Astrocyte (in vitro differentiated cells and primary cell): ENCODE measurements at regions not wholly inside any gene's neighbourhood (a gene's known extent, or its start where the extent isn't known, plus 50 kb on each side); places are given as distances from the start of the nearest gene placed in this dataset.
"Not testable (repeated sequence)": the region's sequence is repeated elsewhere in the genome, so short reads cannot be mapped to it uniquely, and the experiment has no call there.

Source experiments
- DNase-seq: peaks from one replicate; pipeline ENCODE4 v3.0.0-alpha.2; 2010; ENCODE audit warnings: low read depth
- FAIRE-seq: peaks from 2 replicates; lab custom pipeline; 2011; peaks lifted over from hg19 to GRCh38; lab: Jason Lieb, UNC
- H2AFZ ChIP-seq: 2 replicates; pipeline ENCODE4 v1.6.0; 2012; ENCODE audit warnings: low read depth, low read length, inconsistent platforms
- H3K27ac ChIP-seq: 2 replicates; pipeline ENCODE4 v1.5.1; 2011; ENCODE audit warnings: low read depth, low read length, inconsistent platforms
- H3K27me3 ChIP-seq: 2 replicates; pipeline ENCODE4 v1.6.0; 2011; ENCODE audit warnings: low read length, inconsistent platforms; ENCODE audit not compliant: insufficient read depth
- H3K36me3 ChIP-seq: 2 replicates; pipeline ENCODE4 v1.5.1; 2011; ENCODE audit warnings: low read length, inconsistent platforms; ENCODE audit not compliant: insufficient read depth
- H3K4me1 ChIP-seq: 2 replicates; pipeline ENCODE4 v1.5.1; 2011; ENCODE audit warnings: low read length, inconsistent platforms; ENCODE audit not compliant: insufficient read depth
- H3K4me2 ChIP-seq: 2 replicates; pipeline ENCODE4 v1.6.0; 2012; ENCODE audit warnings: low read length, inconsistent platforms
- H3K4me3 ChIP-seq: 2 replicates; pipeline ENCODE4 v1.5.1; 2011; ENCODE audit warnings: low read depth, mild to moderate bottlenecking, low read length, inconsistent platforms; ENCODE audit not compliant: insufficient read depth
- H3K79me2 ChIP-seq: 2 replicates; pipeline ENCODE4 v1.6.0; 2012; ENCODE audit warnings: mild to moderate bottlenecking, low read length, inconsistent platforms; ENCODE audit not compliant: insufficient read depth
- H3K9ac ChIP-seq: 2 replicates; pipeline ENCODE4 v1.6.0; 2012; ENCODE audit warnings: mild to moderate bottlenecking, low read length, inconsistent platforms
- H3K9me3 ChIP-seq: 2 replicates; pipeline ENCODE4 v1.5.1; 2012; ENCODE audit warnings: low read depth, mild to moderate bottlenecking, low read length, inconsistent platforms; ENCODE audit not compliant: insufficient read depth
- H4K20me1 ChIP-seq: 2 replicates; pipeline ENCODE4 v1.6.0; 2012; ENCODE audit warnings: low read length, inconsistent platforms; ENCODE audit not compliant: insufficient read depth
- H3K27ac Mint-ChIP-seq: one replicate; pipeline ENCODE4 v1.8.0; 2021; ENCODE audit warnings: mild to moderate bottlenecking, mixed read lengths; ENCODE audit not compliant: unreplicated experiment
- H3K27me3 Mint-ChIP-seq: one replicate; pipeline ENCODE4 v1.8.0; 2021; ENCODE audit warnings: low read depth, mixed read lengths; ENCODE audit not compliant: unreplicated experiment
- H3K36me3 Mint-ChIP-seq: one replicate; pipeline ENCODE4 v1.8.0; 2021; ENCODE audit warnings: low read depth, mixed read lengths; ENCODE audit not compliant: unreplicated experiment
- H3K4me1 Mint-ChIP-seq: one replicate; pipeline ENCODE4 v1.8.0; 2021; ENCODE audit warnings: low read depth, mixed read lengths; ENCODE audit not compliant: unreplicated experiment
- H3K4me3 Mint-ChIP-seq: one replicate; pipeline ENCODE4 v1.8.0; 2021; ENCODE audit warnings: mild to moderate bottlenecking, moderate library complexity, mixed read lengths; ENCODE audit not compliant: unreplicated experiment
- H3K9me3 Mint-ChIP-seq: one replicate; pipeline ENCODE4 v1.8.0; 2021; ENCODE audit warnings: mild to moderate bottlenecking, mixed read lengths; ENCODE audit not compliant: unreplicated experiment
- EZH2 ChIP-seq: IDR thresholded peaks from 2 replicates; pipeline ENCODE4 v1.6.1; 2012; ENCODE audit warnings: mild to moderate bottlenecking, low read length, inconsistent platforms; ENCODE audit not compliant: insufficient read depth
- TF ChIP-seq, protein P1 (sequence below): IDR thresholded peaks from 2 replicates; pipeline ENCODE4 v1.5.1; 2011; ENCODE audit warnings: low read depth, mild to moderate bottlenecking, inconsistent platforms, low read length, moderate library complexity; ENCODE audit not compliant: insufficient read depth

DNA sequence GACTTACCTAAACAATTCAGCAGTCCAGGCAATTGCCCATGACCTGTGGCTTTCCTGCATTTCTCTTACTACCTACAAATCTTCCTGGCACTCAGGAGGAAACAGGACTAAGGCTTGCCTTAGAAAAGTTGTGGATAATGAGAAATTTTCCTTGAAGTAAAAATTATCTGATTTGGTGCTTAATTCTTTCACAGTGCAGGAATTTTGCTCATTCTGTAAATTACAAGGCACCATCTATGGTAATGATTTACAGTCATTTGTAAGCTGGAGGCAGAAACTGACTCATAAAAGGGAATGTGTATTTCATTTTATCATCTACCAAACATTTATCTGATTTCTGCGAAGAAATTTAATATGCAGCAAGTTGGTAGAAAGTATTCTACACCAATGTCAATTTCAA is 211.5 kb upstream of the FKBP1C start:
- Mint-ChIP-seq H3K4me1 (peaks cover 15% of the 10 kb centered on the region), H3K27ac (peak overlapping the region; percentile 100), H3K36me3 (no peaks in the 10 kb centered on the region), H3K27me3 (no peaks in the 10 kb centered on the region), H3K9me3 (peaks cover 5% of the 10 kb centered on the region), H3K4me3 (no peak overlapping the region)
- FAIRE-seq (no peak), DNase-seq (peak; percentile 1)
- Histone ChIP-seq H3K4me2 (no peak overlapping the region), H3K4me1 (no peaks in the 10 kb centered on the region), H4K20me1 (no peaks in the 10 kb centered on the region), H3K9me3 (no peaks in the 10 kb centered on the region), H3K9ac (peak overlapping the region; percentile 41), H3K36me3 (no peaks in the 10 kb centered on the region), H3K27ac (peak overlapping the region; percentile 71), H3K79me2 (no peaks in the 10 kb centered on the region), H3K27me3 (no peaks in the 10 kb centered on the region), H3K4me3 (no peak overlapping the region), H2AFZ (no peak overlapping the region)
- TF ChIP-seq, protein P1, sequence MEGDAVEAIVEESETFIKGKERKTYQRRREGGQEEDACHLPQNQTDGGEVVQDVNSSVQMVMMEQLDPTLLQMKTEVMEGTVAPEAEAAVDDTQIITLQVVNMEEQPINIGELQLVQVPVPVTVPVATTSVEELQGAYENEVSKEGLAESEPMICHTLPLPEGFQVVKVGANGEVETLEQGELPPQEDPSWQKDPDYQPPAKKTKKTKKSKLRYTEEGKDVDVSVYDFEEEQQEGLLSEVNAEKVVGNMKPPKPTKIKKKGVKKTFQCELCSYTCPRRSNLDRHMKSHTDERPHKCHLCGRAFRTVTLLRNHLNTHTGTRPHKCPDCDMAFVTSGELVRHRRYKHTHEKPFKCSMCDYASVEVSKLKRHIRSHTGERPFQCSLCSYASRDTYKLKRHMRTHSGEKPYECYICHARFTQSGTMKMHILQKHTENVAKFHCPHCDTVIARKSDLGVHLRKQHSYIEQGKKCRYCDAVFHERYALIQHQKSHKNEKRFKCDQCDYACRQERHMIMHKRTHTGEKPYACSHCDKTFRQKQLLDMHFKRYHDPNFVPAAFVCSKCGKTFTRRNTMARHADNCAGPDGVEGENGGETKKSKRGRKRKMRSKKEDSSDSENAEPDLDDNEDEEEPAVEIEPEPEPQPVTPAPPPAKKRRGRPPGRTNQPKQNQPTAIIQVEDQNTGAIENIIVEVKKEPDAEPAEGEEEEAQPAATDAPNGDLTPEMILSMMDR = no peak
- no peak for TF ChIP-seq EZH2

DNA sequence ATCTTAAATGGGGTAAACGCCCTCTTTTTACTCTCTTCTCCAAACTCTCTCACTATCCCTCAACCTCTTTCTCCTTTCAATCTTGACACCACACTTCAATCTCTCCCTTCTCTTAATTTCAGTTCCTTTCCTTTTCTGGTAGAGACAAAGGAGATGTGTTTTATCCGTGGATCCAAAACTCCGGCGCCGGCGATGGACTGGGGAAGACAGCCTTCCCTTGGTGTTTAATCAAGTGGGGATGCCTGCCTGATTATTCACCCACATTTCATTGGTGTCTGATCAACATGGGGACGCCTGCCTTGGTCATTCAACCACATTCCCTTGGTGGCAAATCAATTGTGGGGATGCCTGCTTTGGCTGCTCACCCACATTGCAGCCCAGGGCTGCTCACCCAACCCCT is 205.3 kb upstream of the FKBP1C start:
- not testable (repeated sequence) for H3K4me3 Mint-ChIP-seq, H3K36me3 Mint-ChIP-seq, DNase-seq, H3K4me1 Mint-ChIP-seq, H3K27ac ChIP-seq, H3K27ac Mint-ChIP-seq, H3K4me2 ChIP-seq, H3K9me3 ChIP-seq, H3K36me3 ChIP-seq, FAIRE-seq, H3K79me2 ChIP-seq, H3K27me3 Mint-ChIP-seq, H2AFZ ChIP-seq, H3K27me3 ChIP-seq, H3K4me1 ChIP-seq, H3K4me3 ChIP-seq, H3K9ac ChIP-seq, H4K20me1 ChIP-seq
- H3K9me3 Mint-ChIP-seq = peaks cover 15% of the 10 kb centered on the region

DNA sequence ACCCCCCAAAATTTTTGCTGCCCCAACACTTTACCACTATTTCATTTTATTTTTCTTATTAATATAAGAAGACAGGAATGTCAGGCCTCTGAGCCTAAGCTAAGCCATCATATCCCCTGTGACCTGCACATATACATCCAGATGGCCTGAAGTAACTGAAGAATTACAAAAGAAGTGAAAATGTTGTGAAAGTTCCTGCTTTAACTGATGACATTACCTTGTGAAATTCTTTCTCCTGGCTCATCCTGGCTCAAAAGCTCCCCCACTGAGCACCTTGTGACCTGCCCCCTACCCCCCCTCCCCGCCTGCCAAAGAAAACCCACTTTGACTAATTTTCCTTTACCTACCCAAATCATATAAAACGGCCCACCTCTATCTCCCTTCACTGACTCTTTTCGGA is 200.3 kb upstream of the FKBP1C start:
- not testable (repeated sequence) for H3K4me2 ChIP-seq, H2AFZ ChIP-seq, H3K27me3 Mint-ChIP-seq, FAIRE-seq, H3K4me3 ChIP-seq, H3K27ac Mint-ChIP-seq, H3K27ac ChIP-seq, H3K36me3 Mint-ChIP-seq, H3K27me3 ChIP-seq, H3K9ac ChIP-seq, H3K36me3 ChIP-seq, H3K9me3 ChIP-seq, H3K4me3 Mint-ChIP-seq, H3K4me1 ChIP-seq, DNase-seq, H3K79me2 ChIP-seq, H4K20me1 ChIP-seq
- peaks cover 10% of the 10 kb centered on the region for H3K9me3 Mint-ChIP-seq
- peaks cover 12% of the 10 kb centered on the region for H3K4me1 Mint-ChIP-seq

DNA sequence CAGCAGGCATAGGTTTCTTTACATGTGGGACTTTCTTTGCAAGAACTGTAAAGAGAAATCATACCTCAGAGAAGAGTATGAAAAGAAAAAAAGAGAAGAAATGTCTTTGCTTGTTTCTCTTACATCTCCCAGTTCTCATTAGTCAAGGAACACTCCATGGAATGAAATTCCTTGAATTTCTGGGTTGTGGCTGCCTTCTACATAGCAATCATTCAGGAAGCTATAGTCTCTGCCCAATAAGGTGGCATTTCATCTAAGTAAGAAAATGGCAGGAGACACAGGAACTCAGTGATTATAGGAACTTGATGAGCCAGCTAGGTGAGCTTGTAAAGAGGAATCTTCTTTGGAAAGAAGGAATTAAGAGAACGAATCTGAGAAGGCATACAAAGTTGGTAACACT is 197.0 kb upstream of the FKBP1C start:
- H3K79me2 ChIP-seq = no peaks in the 10 kb centered on the region
- Mint-ChIP-seq H3K27me3 (no peaks in the 10 kb centered on the region), H3K36me3 (peaks cover 1% of the 10 kb centered on the region), H3K9me3 (no peaks in the 10 kb centered on the region), H3K27ac (peak overlapping the region; percentile 66), H3K4me1 (peaks cover 12% of the 10 kb centered on the region), H3K4me3 (no peak overlapping the region)
- TF ChIP-seq, protein P1 = no peak
- no peak for TF ChIP-seq EZH2
- H3K27me3 ChIP-seq = no peaks in the 10 kb centered on the region
- no peak for DNase-seq
- H3K27ac ChIP-seq = no peak overlapping the region
- no peaks in the 10 kb centered on the region for H3K9me3 ChIP-seq
- H3K4me1 ChIP-seq = no peaks in the 10 kb centered on the region
- FAIRE-seq = no peak
- H3K4me3 ChIP-seq = no peak overlapping the region
- H3K9ac ChIP-seq = no peak overlapping the region
- no peak overlapping the region for H2AFZ ChIP-seq
- no peak overlapping the region for H3K4me2 ChIP-seq
- no peaks in the 10 kb centered on the region for H4K20me1 ChIP-seq
- no peaks in the 10 kb centered on the region for H3K36me3 ChIP-seq
